ENCODE measurements at regions not wholly inside any gene's neighbourhood (a gene's known extent, or its start where the extent isn't known, plus 50 kb on each side); places are given as distances from the start of the nearest gene placed in this dataset.

DNA sequence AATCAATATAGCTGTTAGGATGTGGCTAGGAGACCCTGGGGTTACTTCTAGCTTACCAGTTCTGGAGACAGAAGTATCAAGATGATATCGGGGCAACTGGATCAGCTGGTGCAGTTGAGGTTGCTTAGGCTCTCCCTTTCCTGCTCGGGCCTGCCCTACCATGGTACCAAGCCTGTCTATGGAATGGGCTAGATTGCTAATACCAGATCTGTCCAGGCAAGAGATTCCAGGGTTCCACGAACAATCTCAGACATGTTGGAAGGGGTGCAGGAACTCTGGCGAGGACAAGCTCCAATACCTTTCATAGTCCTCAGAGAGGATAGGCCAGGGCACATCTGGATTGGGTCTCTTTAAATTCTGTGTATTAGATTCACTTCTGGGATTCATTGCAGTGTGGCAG, 53.8 kb downstream of the ADM start:
- DNase-seq: no peak

DNA sequence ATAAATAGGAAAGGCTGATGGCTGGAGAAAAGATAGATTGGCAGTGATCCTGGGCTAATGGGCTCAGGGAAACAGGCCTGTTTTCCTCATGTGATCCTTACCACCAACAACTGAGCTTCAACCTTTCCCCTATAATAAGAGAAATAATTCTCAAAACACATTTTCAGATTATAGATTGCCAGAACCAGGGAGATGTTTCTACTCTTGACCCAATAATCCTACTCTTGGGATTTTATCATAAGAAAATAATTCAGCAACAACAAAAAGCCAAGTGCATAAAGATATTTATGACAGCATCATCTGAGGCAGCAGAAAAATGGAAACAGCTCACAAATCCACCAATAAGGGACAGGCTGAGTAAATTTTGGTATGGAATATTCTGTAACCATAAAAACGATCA, 54.3 kb downstream of the ADM start:
- DNase-seq: no peak

DNA sequence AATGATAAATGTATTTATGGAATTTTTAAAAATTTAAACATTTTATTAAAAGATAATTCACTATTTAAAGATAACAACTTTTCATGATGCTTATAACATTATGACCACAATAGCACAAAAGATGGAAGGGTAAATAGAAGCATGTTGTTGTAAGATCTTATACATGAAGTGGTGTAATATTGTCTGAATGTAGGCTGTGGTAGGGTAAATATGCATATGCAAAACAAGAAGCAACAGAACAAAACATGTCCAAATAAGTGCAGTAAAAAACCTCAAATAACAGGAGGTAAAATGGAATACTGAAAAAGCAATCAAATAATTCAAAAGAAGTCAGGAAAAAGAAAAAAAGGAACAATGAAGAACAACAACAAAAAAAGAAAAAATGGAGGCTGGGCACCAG, 56.0 kb downstream of the ADM start:
- no peak for DNase-seq

DNA sequence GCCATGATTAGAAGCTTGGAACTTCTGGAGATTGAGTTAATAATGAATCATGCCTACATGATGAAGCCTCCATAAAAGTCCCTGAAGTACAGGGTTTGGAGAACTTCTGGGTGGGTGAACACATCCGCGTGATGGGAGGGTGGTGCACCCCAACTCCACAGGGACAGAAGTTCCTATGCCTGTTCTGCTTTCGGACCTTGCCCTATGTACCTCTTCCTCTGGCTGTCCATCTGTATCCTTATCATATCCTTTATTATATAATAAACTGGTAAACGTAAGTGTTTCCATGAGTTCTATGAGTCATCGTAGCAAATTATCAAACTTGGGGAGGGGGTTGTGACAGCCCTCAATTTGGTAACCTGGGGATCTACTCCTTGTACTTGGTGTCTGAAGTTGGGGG, 60.2 kb downstream of the ADM start:
- DNase-seq: no peak

DNA sequence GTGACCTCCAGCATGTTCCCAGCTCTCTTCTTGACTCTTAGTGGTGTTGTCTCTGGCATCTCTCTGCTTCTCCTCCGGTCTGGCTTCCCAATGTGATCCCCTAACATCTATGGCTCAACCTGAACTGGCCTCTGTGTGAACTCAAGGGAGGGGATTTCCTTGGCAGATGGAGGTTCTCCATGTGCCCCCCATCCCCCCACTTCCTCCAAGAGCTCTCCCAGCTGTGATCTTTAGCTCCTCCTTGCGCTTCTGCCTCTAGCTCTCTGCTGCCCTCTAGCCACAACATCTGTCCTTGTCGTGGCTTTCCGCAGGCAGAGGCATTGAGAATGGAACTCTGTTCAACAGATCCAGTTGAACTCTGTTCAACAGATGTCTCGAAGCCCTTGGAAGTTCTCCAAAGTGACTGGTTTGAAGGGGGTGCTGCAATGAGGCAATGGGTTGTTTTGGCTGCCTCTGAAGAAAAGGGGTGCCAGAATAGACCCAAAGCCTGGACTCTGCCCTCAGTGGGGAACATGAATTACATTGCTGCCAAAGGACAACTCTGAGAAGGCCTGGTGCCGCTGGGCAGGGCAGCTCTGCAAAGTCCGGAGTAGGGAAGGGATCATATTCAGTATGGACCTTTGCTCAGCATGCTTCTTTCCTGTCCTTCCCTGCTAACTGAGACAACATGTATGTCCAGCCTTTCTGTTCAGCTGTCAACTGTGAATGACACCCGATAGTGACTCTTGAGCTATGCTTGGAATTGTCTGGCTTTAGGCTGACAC, 61.9 kb downstream of the ADM start:
- DNase-seq: peak; percentile 3

DNA sequence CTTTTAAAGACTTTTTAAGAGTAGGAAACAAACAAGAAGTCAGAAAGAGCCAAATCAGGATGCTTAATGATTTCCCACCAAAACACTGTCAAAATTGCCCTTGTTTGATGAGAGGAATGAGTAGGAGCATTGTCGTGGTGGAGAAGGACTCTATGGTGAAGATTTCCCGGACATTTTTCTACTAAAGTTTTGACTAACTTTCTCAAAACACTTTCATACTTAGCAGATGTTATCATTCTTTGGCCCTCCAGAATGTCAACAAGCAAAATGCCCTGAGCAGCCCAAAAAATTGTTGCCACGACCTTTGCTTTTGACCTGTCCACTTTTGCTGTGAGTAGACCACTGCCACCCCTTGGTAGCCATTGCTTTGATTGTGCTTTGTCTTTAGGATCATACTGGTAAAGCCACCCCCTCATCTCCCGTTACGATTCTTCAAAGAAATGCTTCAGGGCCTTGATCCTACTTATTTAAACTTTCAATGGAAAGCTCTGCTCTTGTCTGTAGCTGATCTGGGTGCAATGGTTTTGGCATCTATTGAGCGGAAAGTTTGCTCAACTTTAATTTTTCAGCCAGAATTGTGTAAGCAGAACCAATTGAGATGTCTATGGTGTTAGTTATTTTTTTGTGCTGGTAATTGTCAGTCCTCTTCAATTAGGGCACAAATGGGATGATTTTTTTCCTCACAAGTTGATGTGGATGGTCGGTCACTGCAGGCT, 67.2 kb downstream of the ADM start:
- no peak for DNase-seq

DNA sequence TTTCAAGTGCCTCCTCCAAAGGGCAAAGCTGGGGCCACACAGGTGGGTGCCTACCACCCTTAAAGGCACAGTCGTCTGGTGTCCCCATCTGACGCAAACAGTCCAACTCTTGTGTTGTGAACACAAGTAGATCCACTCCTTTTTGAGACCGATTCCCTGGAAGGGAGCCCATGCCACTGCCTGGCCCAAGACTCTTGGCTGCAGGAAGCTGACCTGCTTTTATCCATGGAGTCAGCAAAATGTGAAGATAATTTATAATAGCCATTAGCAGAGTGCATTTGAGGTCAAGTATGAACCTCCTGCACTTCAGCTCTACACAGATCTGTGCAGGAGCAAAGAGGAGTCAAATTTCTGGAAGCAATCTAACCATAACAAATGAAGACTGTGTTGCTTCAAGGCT, 68.5 kb downstream of the ADM start:
- no peak for DNase-seq

DNA sequence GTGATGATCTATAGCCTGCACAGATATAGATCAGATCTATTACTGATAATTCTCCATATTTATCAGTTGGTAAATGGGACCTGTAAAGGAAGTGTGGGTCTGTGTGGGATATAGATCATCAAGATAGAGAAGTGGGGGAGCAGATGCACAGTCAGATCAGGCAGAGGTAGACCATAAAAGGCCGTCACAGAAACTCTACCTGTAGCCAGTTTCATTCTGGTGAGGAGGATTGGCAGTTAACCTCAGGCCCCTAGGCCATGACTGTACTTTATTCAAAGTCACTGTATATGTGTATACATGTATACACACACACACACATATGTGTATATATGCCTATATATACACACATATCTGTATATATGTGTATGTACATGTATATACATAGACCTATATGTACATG, 69.1 kb downstream of the ADM start:
- DNase-seq: no peak

DNA sequence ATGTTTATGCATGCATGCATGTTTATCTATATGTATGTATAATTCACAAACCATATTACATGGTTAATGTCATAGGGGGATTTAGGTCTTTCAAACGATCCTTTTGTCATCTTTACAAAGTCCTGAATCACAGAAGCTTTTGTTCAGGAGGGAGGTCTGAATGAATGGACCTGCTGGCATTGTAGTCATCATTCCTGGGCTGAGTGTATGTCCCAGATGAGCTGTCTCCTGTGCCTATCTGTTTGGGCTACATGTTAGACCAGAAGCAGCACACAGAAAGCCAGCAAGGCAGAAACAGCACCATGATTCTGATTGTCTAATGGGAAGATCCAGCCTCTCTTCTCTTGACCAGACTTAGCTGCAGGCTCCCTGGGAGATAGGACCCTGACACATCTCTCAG, 69.5 kb downstream of the ADM start:
- DNase-seq: no peak

DNA sequence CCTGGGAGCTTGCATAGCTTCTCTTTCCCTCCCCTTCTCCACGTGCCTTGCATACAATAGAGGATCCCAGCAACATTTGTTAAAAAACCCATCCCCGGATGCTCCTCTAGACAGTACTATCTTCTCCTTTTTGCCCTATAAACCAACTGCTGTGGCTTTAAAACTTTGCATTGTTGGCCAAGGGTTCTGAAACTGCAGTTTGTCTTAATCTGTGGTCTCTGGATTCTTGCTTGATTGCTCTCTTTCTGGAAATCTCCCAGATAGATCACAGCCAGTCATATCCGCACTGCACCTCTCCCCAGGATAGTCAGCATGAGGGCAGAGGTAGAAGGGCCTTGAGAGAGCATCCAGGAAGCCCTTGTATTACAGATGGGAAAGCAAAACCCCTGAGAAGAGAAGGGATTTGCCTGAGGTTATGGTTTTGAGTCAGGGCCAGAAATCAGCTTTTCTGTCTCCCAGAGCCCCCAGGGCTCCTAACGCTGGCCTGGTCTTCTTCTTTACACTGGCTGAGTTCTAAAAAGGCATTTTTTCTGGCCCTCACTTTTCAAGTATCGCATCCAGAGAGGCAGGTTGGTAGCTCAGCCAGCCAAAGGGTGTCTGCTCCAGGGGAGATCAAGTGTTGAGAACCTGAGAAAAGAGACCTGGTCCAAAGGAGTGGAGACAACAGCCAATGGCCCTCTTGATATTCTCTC, 70.6 kb downstream of the ADM start:
- DNase-seq: no peak

DNA sequence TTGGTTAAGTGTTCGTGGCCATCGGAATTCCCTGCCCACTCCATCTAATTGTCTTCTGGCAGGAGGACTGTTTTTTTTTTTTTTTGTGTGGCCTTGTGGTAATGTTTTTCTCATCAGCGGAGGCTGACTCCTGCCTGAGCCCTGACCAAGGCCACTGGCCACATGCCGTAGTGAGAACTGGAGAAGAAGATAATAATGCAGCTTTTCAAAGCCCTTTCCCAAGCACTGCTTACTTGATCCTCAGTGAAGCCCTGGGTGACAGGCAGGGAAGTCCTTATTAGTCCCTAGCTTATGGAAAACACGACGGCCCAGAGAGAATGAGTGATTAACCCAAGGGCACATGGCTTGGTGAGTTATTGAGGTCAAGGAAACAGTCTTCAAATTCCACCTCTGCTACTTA, 71.2 kb downstream of the ADM start:
- no peak for DNase-seq

DNA sequence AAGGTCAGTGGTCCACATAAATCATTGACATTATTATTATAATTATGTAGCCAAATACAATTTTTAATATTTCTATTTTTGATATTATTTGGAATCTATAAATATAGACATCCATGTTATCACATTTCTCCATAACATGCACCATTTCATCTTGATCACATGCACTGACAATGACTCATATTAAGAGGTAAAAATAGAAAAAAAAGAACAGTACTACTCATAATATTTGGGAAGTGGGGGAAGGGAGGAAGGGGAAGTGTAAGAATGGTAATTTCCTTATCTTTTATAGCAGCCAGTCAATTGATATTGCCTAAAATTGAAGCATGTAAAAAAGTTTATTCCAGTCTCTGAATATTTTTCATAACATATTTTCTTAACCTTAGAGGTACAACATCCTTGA, 72.3 kb downstream of the ADM start:
- no peak for DNase-seq

DNA sequence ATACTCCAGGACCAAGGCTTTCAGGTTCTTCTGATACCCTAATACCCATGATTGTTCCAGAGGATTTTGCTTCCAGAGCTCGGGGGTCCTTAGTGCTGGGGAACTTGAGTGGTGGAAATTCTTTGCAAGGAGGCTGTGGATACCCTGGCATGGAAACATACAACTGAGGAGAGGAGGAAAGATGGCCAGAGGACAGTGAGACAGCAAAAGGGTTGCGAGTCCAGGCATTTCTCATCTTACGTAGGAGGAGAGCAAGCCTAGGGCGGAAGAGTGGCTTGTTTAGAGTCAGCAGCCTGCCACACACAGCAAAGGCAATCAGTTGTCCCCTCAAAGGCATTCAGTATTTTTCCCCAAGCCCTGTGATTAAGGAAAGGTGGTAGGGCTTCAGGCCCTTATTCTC, 73.5 kb downstream of the ADM start:
- no peak for DNase-seq

DNA sequence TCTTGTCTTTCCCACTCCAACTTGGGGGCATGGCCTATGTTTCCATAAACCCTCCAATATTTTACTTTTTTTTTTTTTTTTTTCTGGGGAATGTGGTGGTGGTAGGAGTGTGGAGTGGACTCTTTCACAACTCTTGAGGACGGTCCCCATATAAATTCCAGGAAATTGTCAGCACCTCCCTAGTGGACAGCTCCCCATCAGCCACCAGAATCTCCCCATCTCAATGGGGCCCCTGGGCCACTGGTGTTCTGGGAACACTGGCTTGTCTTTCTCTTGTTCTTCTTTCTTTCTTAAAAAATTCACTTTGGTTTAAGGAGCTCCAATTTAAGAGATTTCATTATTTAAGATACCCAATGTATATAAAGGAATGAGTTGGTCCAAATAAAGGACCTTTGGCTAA, 74.1 kb downstream of the ADM start:
- no peak for DNase-seq

DNA sequence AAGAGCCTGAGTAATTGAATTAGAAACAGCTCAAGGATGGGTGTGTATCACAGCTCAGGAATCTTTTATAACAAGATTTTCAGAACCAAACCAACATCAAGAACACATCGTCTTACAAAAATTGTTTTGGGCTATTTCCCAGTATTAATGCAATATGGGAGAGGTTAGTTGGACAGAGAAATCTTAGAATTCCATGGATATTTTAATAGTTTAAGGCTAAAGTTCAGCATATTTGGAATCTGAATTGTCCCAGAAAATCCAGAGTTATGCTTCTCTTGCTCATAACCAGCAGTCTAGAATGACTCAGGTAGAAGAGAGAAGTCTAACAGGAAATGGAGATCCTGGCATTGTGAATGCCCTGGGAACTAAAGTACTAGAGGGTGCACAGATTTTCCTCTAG, 74.6 kb downstream of the ADM start:
- DNase-seq: no peak

DNA sequence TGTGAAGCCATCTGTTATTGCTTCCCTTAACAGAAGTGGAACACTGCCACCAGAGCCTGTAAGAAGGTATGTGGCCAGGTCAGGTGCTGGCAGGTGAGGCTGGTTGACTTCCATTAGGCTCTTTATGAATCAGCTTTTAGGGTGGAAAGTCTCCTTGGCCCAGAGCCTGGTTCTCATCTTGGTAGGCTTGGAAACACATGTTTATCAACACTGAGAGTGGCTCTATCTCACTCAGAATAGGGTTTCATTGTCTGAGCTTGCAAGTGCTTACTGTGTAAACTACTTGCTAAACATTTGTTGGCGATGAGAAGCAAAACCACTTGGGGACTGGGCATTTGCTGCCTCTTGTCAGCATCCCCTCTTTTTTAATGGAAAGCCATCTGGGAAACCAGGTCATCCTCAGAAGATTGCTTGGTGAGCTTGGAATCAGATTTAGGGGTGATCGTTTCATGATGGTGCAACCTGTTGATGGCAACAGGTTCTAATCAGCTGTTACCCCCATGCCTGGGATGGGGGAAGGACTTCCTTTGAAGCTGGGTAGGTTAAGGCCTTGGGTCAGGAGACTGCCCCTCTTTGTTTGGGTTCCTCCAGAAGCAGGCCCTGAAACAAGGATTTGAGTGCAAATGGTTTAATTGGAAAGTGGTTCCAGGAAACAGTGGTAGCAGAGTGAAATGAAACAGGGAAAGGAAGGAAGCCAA, 75.0 kb upstream of the AMPD3 start:
- DNase-seq: no peak

DNA sequence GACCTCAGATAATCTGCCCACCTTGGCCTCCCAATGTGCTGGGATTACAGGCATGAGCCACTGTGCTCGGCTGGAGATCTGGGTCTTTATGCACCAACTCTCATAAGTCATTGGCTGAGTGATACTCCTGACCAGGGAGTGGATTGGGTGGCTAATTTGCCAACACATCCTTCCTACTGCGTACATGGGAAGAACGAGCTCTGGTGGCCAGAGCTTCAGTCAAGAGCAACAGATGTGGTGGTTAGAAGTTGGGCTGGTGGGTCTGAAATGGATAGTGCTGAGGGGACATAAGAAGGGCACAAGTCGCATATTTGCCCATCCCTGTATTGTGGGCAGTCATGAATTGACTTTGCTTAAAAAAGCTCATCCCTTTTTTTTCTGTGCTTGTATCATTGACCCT, 74.1 kb upstream of the AMPD3 start:
- DNase-seq: no peak

DNA sequence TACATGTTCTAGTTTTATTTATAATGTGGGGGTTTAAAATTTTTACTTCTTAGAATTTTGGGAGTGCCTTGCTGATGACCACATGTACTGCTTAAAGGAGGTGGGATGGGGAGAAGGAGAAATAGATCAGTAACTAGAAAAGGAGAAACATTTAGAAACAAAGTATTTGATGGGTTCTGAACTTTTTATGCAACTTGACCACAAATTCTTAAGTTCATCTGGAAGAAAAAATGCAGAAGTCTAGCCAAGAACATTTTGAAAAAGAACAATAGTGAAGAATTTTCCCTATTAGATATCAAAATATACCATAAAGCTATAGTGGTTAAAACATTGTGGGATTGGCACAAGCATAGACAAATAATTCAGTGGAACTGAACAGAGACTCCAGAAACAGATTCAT, 73.3 kb upstream of the AMPD3 start:
- no peak for DNase-seq

DNA sequence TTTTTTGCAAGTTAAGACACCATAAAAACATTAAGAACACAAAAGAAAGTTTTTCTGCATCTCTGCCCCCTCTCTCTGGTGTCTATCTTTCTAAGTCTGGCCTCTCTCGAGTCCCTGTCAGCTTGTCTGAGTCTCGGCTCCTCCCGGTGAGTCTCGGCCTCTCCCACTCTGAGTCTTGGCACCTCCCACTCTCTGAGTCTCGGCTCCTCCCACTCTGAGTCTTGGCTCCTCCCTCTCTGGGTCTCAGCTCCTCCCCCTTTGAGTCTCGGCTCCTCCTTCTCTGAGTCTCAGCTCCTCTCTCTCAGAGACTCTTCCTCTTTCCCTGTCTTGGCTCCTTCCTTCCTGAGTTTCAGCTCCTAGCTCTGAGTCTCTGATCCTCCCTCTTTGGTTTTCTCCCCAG, 72.5 kb upstream of the AMPD3 start:
- no peak for DNase-seq

DNA sequence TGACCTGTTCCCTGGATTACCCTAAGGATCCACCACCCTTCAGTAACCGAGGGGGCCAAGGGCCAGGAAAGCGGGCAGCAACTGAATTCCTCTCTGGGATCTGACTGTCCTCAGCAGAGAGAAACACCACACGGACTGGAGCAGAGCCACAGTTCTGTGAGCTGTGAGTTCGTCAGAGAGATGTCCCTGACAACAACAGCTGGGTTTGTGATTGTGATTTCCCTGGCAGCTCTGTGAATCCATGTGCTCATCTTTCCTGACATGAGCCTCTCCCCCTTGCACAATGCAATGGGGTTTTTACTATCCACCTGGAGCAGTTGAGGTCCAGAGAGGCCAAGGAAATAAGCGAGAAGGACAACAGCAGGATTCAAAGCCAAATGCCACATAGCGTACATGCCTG, 69.4 kb upstream of the AMPD3 start:
- DNase-seq: no peak

DNA sequence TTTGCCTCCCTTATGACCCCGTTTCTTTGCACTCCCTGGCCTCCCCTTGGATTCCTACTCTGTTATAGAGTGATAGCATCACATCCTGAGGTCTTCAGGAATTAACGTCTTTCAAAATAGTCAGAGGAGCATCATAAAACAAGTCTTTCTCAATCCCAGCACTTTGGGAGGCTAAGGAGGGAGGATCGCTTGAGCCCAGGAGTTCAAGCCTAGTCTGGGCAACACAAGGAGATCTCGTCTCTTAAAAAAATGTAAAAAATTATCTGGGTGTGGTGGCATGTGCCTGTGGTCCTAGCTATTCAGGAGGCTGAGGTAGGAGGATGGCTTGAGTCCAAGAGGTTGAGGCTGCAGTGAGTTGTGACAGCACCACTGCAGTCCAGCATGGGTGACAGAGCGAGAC, 68.7 kb upstream of the AMPD3 start:
- DNase-seq: no peak

DNA sequence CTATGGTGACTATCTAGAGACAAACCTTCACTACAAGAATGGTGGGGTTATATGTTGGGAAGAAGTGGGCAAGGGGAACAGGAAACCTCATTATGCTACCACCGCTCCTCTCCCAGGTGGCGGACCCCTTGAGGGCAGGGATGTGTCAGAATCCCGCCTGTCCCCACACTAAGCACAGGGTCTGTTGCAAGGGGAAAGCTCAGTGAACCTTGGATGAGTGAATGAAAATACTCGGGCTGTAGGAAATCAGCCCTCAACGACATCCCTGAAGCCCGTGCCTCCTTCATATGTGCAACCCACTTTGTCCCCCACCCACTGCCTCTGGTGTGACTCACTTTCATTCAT, 68.2 kb upstream of the AMPD3 start:
- no peak for DNase-seq

DNA sequence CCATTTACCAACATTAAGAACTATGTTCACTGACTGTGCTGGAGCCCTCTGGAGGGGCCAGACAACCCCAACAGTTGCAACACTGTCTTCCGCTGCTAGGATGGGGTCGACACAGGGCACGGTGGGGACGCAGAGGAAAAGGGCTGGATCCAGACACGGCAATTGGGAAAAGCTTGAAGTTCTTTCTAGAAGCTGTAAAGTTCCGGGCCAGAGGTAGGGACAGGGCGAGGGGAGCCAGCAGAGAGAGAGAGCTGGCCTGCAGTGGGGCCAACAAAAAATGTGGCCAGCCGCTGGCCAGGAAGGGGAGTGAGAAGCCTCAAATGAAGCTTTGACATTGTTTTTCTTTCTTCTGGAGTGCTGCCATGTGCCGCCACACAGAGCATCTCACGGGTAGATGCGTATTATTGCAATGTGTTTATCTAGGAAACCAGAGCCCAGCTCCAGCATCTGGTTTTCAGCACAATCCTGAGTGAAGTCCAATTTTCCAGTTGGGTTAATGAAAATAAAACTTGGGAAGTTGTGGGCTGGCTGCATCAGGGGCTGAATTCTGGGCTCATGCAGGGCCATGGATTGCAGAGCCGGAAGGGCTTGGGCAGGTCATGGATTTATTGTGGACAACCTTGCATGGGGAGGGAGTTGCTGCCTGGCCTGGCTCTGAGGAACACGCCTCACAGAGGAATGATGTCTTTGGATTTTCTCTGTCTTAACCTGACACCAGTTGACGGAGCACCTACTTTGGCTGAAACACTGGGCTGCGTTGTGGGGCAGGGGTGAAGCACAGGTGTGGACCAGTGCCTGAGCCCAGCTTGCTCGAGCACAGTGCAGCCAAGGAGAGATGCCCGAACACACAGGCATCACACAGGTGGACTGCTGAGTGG, 67.6 kb upstream of the AMPD3 start:
- no peak for DNase-seq
